ENCODE measurements at regions not wholly inside any gene's neighbourhood (a gene's known extent, or its start where the extent isn't known, plus 50 kb on each side); places are given as distances from the start of the nearest gene placed in this dataset.

DNA sequence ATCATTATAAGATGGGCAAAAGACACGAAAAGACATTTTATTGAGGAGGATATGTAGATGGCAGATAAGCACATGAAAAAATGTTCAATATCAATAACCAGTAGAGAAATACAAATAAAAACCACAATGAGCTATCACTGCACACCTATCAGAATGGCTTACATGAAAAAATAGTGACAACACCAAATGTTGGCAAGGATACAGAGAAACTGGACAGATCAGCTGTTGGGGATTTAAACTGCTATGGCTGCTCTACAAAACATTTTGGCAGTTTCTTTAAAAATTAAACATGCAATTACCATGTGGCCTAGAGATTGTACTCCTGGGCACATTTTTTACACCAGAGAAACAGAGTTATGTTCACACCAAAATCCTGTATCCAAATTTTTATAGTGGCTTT, 172.7 kb upstream of the TENT5A start:
- no CpG with 5 or more reads among the region's 1 CpG for WGBS (ENCODE audit: extremely low coverage, insufficient read length, low lambda C conversion rate)
- no peak for TF ChIP-seq CTCF (conservative IDR thresholded peaks at IDR 0.05)
- no peak for DNase-seq
- H2BK5ac ChIP-seq (ENCODE audit: insufficient read length, low read length) = no peak overlapping the region
- H4K8ac ChIP-seq (replicated peaks; ENCODE audit: insufficient read length, low read depth, low read length) = no peak overlapping the region
- H3K4me2 ChIP-seq (ENCODE audit: insufficient read depth, insufficient read length, low read length) = no peak overlapping the region
- no peaks in the 10 kb centered on the region for H3K79me2 ChIP-seq (ENCODE audit: insufficient read depth, low read length)
- Mint-ChIP-seq H3K27ac (no peak overlapping the region), H3K9me3 (peaks cover 0 to 3% of the 10 kb centered on the region in 2 experiments; a peak in 2 of 5 replicates), H3K27me3 (ENCODE audit: low read depth) (no peaks in the 10 kb centered on the region), H3K36me3 (ENCODE audit: insufficient read depth in 1 of 3, low read depth in 3 of 3) (peaks cover 0 to 7% (median 0%) of the 10 kb centered on the region in 3 experiments; a peak in 1 of 7 replicates), H3K4me3 (no peak overlapping the region), H3K4me1 (peaks cover 0 to 4% of the 10 kb centered on the region in 2 experiments; a peak in 2 of 4 replicates)
- H3K56ac ChIP-seq (ENCODE audit: insufficient read length, low read depth, low read length) = no peak overlapping the region
- H4K91ac ChIP-seq (ENCODE audit: insufficient read length, low read depth, low read length) = no peak overlapping the region
- no peak overlapping the region for H3K4ac ChIP-seq (ENCODE audit: low read depth, low read length)
- no peak overlapping the region for H2AFZ ChIP-seq (ENCODE audit: low read length)
- H3K79me1 ChIP-seq (ENCODE audit: insufficient read depth, low read depth, low read length, poor library complexity, severe bottlenecking) = no peaks in the 10 kb centered on the region
- H4K5ac ChIP-seq (ENCODE audit: insufficient read length, low read depth, low read length) = no peak overlapping the region
- no peak overlapping the region for H2BK20ac ChIP-seq (ENCODE audit: low read depth, low read length, poor library complexity, severe bottlenecking)
- H2BK15ac ChIP-seq (ENCODE audit: low read depth, low read length) = no peak overlapping the region
- no peaks in the 10 kb centered on the region for H3K27me3 ChIP-seq (ENCODE audit: insufficient read depth, low read length)
- H2BK12ac ChIP-seq (ENCODE audit: insufficient read length, low read depth, low read length) = no peak overlapping the region
- no peak overlapping the region for H3K18ac ChIP-seq (ENCODE audit: insufficient read length, low read depth, low read length)
- no peak overlapping the region for H3T11ph ChIP-seq (ENCODE audit: low read length)
- H4K20me1 ChIP-seq (ENCODE audit: control insufficient read depth, insufficient read depth, insufficient read length) = no peaks in the 10 kb centered on the region
- H3K23ac ChIP-seq (ENCODE audit: insufficient read length, low read depth, low read length) = no peak overlapping the region
- H3K9ac ChIP-seq (ENCODE audit: extremely low read depth, insufficient read length, low read length) = no peak overlapping the region
- no peaks in the 10 kb centered on the region for H3K23me2 ChIP-seq (ENCODE audit: insufficient read length, low read depth, low read length, poor library complexity, severe bottlenecking)
- no peak overlapping the region for H3K14ac ChIP-seq (ENCODE audit: insufficient read depth, low read length)
- H3K27ac ChIP-seq (ENCODE audit: insufficient read length, low read depth, low read length) = no peak overlapping the region
- H2AK5ac ChIP-seq (ENCODE audit: insufficient read length, low read length) = no peak overlapping the region
- no peaks in the 10 kb centered on the region for H3K9me3 ChIP-seq (ENCODE audit: control insufficient read depth, low read depth, low read length)
- no peaks in the 10 kb centered on the region for H3K4me1 ChIP-seq (ENCODE audit: insufficient read depth, low read length)
- H2BK120ac ChIP-seq (ENCODE audit: low read depth, low read length, poor library complexity, severe bottlenecking) = no peak overlapping the region

Data from H9 (cell line).